Mesenchymal stem cell (in vitro differentiated cells and primary cell): ENCODE measurements at regions not wholly inside any gene's neighbourhood (a gene's known extent, or its start where the extent isn't known, plus 50 kb on each side); places are given as distances from the start of the nearest gene placed in this dataset.

ENCODE experiments used
- DNase-seq: peaks from one replicate; pipeline ENCODE4 v3.0.0-alpha.2; 2013
- H2AFZ ChIP-seq: one replicate; pipeline ENCODE4 v1.6.1; 2013; ENCODE audit warnings: low read depth, mild to moderate bottlenecking, control low read depth, inconsistent platforms, low read length, moderate library complexity
- H2AK5ac ChIP-seq: 2 replicates; pipeline ENCODE4 v1.6.1; 2013; ENCODE audit warnings: low read length, moderate library complexity, mild to moderate bottlenecking, inconsistent platforms; ENCODE audit not compliant: severe bottlenecking
- H2BK120ac ChIP-seq: one replicate; pipeline ENCODE4 v1.6.1; 2013; ENCODE audit warnings: low read depth, mild to moderate bottlenecking, inconsistent platforms, low read length, moderate library complexity
- H2BK12ac ChIP-seq, 2 experiments: one replicate each; pipeline ENCODE4 v1.6.1; 2013; ENCODE audit warnings: inconsistent platforms in 2 of 2, low read length in 2 of 2, mild to moderate bottlenecking in 2 of 2, moderate library complexity in 2 of 2, control low read depth in 1 of 2
- H2BK15ac ChIP-seq: one replicate; pipeline ENCODE4 v1.6.1; 2013; ENCODE audit warnings: mild to moderate bottlenecking, low read depth, inconsistent platforms; ENCODE audit not compliant: poor library complexity, severe bottlenecking
- H2BK5ac ChIP-seq: 2 replicates; pipeline ENCODE4 v1.6.1; 2013; ENCODE audit warnings: low read depth, mild to moderate bottlenecking, low read length, control low read depth, inconsistent platforms; ENCODE audit not compliant: poor library complexity, severe bottlenecking
- H3K14ac ChIP-seq, 2 experiments: one replicate each; pipeline ENCODE4 v1.6.1; 2013; ENCODE audit warnings: inconsistent platforms in 2 of 2, low read length in 2 of 2, control low read depth in 1 of 2, mild to moderate bottlenecking in 1 of 2, moderate library complexity in 1 of 2
- H3K18ac ChIP-seq, 2 experiments: one replicate each; pipeline ENCODE4 v1.6.1; 2013; ENCODE audit warnings: inconsistent platforms in 2 of 2, low read length in 2 of 2, control low read depth in 1 of 2, low read depth in 1 of 2, mild to moderate bottlenecking in 1 of 2
- H3K23ac ChIP-seq, 2 experiments: one replicate each; pipeline ENCODE4 v1.6.1; 2013; ENCODE audit warnings: inconsistent platforms in 2 of 2, low read length in 2 of 2, mild to moderate bottlenecking in 2 of 2, moderate library complexity in 2 of 2, control low read depth in 1 of 2
- H3K27ac ChIP-seq: 2 replicates; pipeline ENCODE4 v1.5.1; 2013; ENCODE audit warnings: mild to moderate bottlenecking, moderate library complexity, low read length, control low read depth, inconsistent platforms; ENCODE audit not compliant: poor library complexity, severe bottlenecking
- H3K27me3 ChIP-seq, 2 experiments: 2 replicates each; pipeline versions ENCODE4 v1.6.1 to v1.7.0; 2013; ENCODE audit warnings: low read length in 2 of 2, mild to moderate bottlenecking in 2 of 2, moderate library complexity in 2 of 2, control low read depth in 1 of 2, inconsistent platforms in 1 of 2; ENCODE audit not compliant: control insufficient read depth in 1 of 2, insufficient read depth in 1 of 2
- H3K36me3 ChIP-seq, 2 experiments: 2 replicates each; pipeline versions ENCODE4 v1.6.1 to v1.7.0; 2013; ENCODE audit warnings: low read length in 2 of 2, control low read depth in 1 of 2, inconsistent platforms in 1 of 2, low read depth in 1 of 2, mild to moderate bottlenecking in 1 of 2; ENCODE audit not compliant: insufficient read depth in 2 of 2, control insufficient read depth in 1 of 2
- H3K4ac ChIP-seq, 2 experiments: one replicate each; pipeline ENCODE4 v1.6.1; 2013; ENCODE audit warnings: inconsistent platforms in 2 of 2, low read length in 2 of 2, mild to moderate bottlenecking in 2 of 2, moderate library complexity in 2 of 2, control low read depth in 1 of 2, low read depth in 1 of 2
- H3K4me1 ChIP-seq: 2 replicates; pipeline ENCODE4 v1.6.1; 2013; ENCODE audit warnings: low read depth, low read length, control low read depth; ENCODE audit not compliant: control insufficient read depth, insufficient read depth
- H3K4me2 ChIP-seq: 2 replicates; pipeline ENCODE4 v1.6.1; 2013; ENCODE audit warnings: low read length, mild to moderate bottlenecking, inconsistent platforms; ENCODE audit not compliant: poor library complexity, severe bottlenecking
- H3K4me3 ChIP-seq, 2 experiments: 2 replicates each; pipeline versions ENCODE4 v1.5.1 to v1.7.0; 2013; ENCODE audit warnings: low read length in 2 of 2, mild to moderate bottlenecking in 2 of 2, control low read depth in 1 of 2, low read depth in 1 of 2; ENCODE audit not compliant: insufficient read depth in 1 of 2
- H3K79me1 ChIP-seq: replicated peaks from 2 replicates; pipeline ENCODE4 v1.6.1; 2013; ENCODE audit warnings: mild to moderate bottlenecking, control low read depth, low read length, inconsistent platforms; ENCODE audit not compliant: poor library complexity, severe bottlenecking
- H3K9ac ChIP-seq: 2 replicates; pipeline ENCODE4 v1.7.0; 2013; ENCODE audit warnings: mild to moderate bottlenecking, low read length, moderate library complexity
- H3K9me3 ChIP-seq: 2 replicates; pipeline ENCODE4 v1.7.0; 2013; ENCODE audit warnings: mild to moderate bottlenecking, low read length; ENCODE audit not compliant: control insufficient read depth
- H4K8ac ChIP-seq: one replicate; pipeline ENCODE4 v1.6.1; 2013; ENCODE audit warnings: inconsistent platforms, mild to moderate bottlenecking, low read length, moderate library complexity
- H4K91ac ChIP-seq: one replicate; pipeline ENCODE4 v1.6.1; 2013; ENCODE audit warnings: mild to moderate bottlenecking, low read length, inconsistent platforms
- WGBS: methylation state at CpG from one replicate; pipeline ENCODE4 v1.1.7; 2013; ENCODE audit warnings: mixed read lengths; 5-methylcytosine and 5-hydroxymethylcytosine counted together

DNA sequence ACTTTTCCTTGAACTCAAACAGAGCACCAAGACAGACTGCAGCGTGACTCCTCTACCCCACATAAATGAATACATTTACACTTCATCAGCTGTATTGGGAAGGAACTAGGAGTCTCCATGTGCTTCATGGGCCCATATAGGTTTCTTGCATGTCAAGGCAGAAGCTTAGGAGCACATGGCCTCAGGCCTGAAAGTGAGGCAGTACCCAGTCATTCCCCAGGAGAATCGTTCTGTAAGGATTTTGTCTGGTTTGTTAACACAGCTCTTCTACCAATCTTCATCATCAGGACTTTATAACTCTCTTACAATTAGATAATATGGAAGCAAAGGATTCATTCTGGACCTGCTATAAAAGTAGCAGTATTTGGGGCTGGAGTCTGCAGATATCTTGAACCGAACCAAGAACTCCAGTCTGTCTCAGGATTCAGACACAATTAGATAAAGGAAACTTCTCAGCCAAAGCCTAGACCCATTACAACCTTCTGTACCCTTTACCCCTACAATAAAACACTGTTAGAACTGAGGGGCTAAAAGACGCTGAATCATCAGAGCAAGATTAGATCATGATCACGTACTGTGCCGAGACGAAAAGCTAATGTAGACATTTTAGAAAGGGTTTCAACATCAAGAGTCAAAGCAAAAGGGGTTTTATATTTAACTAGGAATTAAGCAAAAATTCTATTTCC, 385.5 kb upstream of the SLC30A5 start:
- Histone ChIP-seq H3K18ac (no peak overlapping the region), H2BK15ac (no peak overlapping the region), H3K36me3 (no peaks in the 10 kb centered on the region), H2AFZ (no peak overlapping the region), H2BK5ac (no peak overlapping the region), H3K4me3 (peak overlapping the region in 1 of 2 experiments; percentile 19), H3K14ac (no peak overlapping the region), H3K27ac (no peak overlapping the region), H3K79me1 (no peaks in the 10 kb centered on the region), H2BK12ac (no peak overlapping the region), H3K4me1 (peaks cover 2% of the 10 kb centered on the region), H3K27me3 (no peaks in the 10 kb centered on the region), H4K8ac (no peak overlapping the region), H4K91ac (no peak overlapping the region), H2BK120ac (no peak overlapping the region), H3K4ac (no peak overlapping the region), H3K4me2 (no peak overlapping the region), H2AK5ac (no peak overlapping the region), H3K9ac (peak overlapping the region; percentile 0), H3K23ac (no peak overlapping the region), H3K9me3 (no peaks in the 10 kb centered on the region)
- 89% methylated on average over 5 of the region's 7 CpGs for WGBS
- no peak for DNase-seq

GRCh38 chr5:68708842-68709170, 385.0 kb upstream of the SLC30A5 start:
- Histone ChIP-seq H2BK120ac (no peak overlapping the region), H3K9me3 (no peaks in the 10 kb centered on the region), H2BK15ac (no peak overlapping the region), H3K23ac (no peak overlapping the region), H3K4me2 (no peak overlapping the region), H3K4ac (no peak overlapping the region), H3K27ac (no peak overlapping the region), H3K27me3 (no peaks in the 10 kb centered on the region), H3K14ac (no peak overlapping the region), H4K91ac (no peak overlapping the region), H4K8ac (no peak overlapping the region), H3K79me1 (no peaks in the 10 kb centered on the region), H3K9ac (peak overlapping the region; percentile 0), H2BK5ac (no peak overlapping the region), H3K4me1 (peaks cover 2% of the 10 kb centered on the region), H2BK12ac (no peak overlapping the region), H2AFZ (no peak overlapping the region), H3K4me3 (peak overlapping the region in 1 of 2 experiments; percentile 19), H3K36me3 (no peaks in the 10 kb centered on the region), H2AK5ac (no peak overlapping the region), H3K18ac (no peak overlapping the region)
- no peak for DNase-seq
- WGBS, result 57% methylated on average over 1 of the region's 1 CpG

- Histone ChIP-seq H3K9ac (peak overlapping the region; percentile 0), H4K91ac (no peak overlapping the region), H2BK15ac (no peak overlapping the region), H2BK5ac (no peak overlapping the region), H3K4me2 (no peak overlapping the region), H3K9me3 (no peaks in the 10 kb centered on the region), H3K4me3 (no peak overlapping the region), H3K4me1 (peaks cover 2% of the 10 kb centered on the region), H3K27me3 (no peaks in the 10 kb centered on the region), H3K4ac (no peak overlapping the region), H3K36me3 (no peaks in the 10 kb centered on the region), H3K18ac (no peak overlapping the region), H3K27ac (no peak overlapping the region), H2BK120ac (no peak overlapping the region), H2AFZ (no peak overlapping the region), H3K23ac (no peak overlapping the region), H2AK5ac (no peak overlapping the region), H4K8ac (no peak overlapping the region), H3K79me1 (no peaks in the 10 kb centered on the region), H2BK12ac (no peak overlapping the region), H3K14ac (no peak overlapping the region)
- no peak for DNase-seq
- WGBS, result 73% methylated on average over 1 of the region's 2 CpGs
These were observed 384.6 kb upstream of the SLC30A5 start for GRCh38 chr5:68709239-68709638.

DNA sequence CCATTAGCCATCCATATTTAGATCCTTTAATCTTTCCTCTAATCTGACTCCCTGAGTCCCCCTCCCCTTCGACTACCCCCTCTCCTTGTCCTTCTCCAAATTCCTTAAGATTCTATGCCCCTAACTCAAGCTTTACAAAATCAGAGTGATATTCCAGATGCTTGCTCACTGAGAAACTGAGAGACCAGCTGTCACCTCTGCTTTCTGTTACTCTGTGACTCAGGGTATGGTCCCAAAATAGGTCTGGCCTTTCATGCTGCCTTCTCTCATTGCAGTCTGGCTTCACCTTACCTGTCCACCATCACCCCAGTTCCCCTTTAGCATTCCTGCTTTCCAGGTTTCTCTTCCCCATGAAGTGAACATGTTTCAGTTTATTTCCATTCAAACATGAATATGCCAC, 383.3 kb upstream of the SLC30A5 start:
- Histone ChIP-seq H3K36me3 (no peaks in the 10 kb centered on the region), H3K4ac (no peak overlapping the region), H2BK12ac (no peak overlapping the region), H3K27me3 (no peaks in the 10 kb centered on the region), H2BK15ac (no peak overlapping the region), H2AFZ (no peak overlapping the region), H3K18ac (no peak overlapping the region), H2BK120ac (no peak overlapping the region), H4K8ac (no peak overlapping the region), H4K91ac (no peak overlapping the region), H3K4me3 (no peak overlapping the region), H3K9me3 (no peaks in the 10 kb centered on the region), H3K4me1 (peaks cover 2% of the 10 kb centered on the region), H3K4me2 (no peak overlapping the region), H3K14ac (no peak overlapping the region), H3K27ac (no peak overlapping the region), H2BK5ac (no peak overlapping the region), H3K9ac (no peak overlapping the region), H3K79me1 (no peaks in the 10 kb centered on the region), H3K23ac (no peak overlapping the region), H2AK5ac (no peak overlapping the region)
- DNase-seq, result no peak
- 65% methylated on average over 1 of the region's 1 CpG for WGBS
